Stomach (tissue), 8 donors: ENCODE measurements at regions not wholly inside any gene's neighbourhood (a gene's known extent, or its start where the extent isn't known, plus 50 kb on each side); places are given as distances from the start of the nearest gene placed in this dataset.

Experiments used
- DNase-seq, 2 donors: peaks; one replicate each; pipeline versions ENCODE4 v3.0.0 to v3.0.0-alpha.2; 2013 to 2019
- H3K27ac ChIP-seq, 5 donors: fragments of 200-600 bp in 4 of 5; sonication (generic) in 4 of 5; one replicate each; pipeline ENCODE4 v1.5.1; 2013 to 2019; ENCODE audit warnings: mild to moderate bottlenecking in 1 of 5, moderate library complexity in 1 of 5
- H3K27me3 ChIP-seq, 3 donors: fragments of 200-600 bp; sonication (generic); one replicate each; pipeline ENCODE4 v1.5.1; 2017 to 2019; ENCODE audit warnings: mixed run types in 1 of 3
- H3K36me3 ChIP-seq, 4 donors: fragments of 200-600 bp; sonication (generic); 1 replicate in 3 of 4; 2 replicates in 1 of 4; pipeline ENCODE4 v1.5.1; 2016 to 2019
- H3K4me1 ChIP-seq, 4 donors: fragments of 200-600 bp; sonication (generic); one replicate each; pipeline ENCODE4 v1.5.1; 2016 to 2019
- H3K4me3 ChIP-seq, 4 donors: fragments of 200-600 bp; sonication (generic) in 3 of 4; one replicate each; pipeline ENCODE4 v1.5.1; 2016 to 2019; ENCODE audit warnings: mild to moderate bottlenecking in 1 of 4
- H3K9me3 ChIP-seq, 4 donors: fragments of 200-600 bp; sonication (generic); one replicate each; pipeline ENCODE4 v1.5.1; 2016 to 2019
- CTCF ChIP-seq, 7 experiments: fragments of 450-650 bp in 4 of 7; fragments of 200-600 bp in 3 of 7; sonication (generic) in 3 of 7; IDR thresholded peaks; one replicate each; pipeline ENCODE4 v1.5.1; 2016 to 2019; ENCODE audit warnings: antibody characterized with exemption in 7 of 7, control low read depth in 2 of 7, mild to moderate bottlenecking in 1 of 7
- EP300 ChIP-seq: sonication (generic); formaldehyde crosslinking; IDR thresholded peaks from one replicate; pipeline ENCODE4 v1.6.1; 2017; ENCODE audit warnings: antibody characterized with exemption
- POLR2A ChIP-seq, 4 donors: fragments of 450-650 bp; IDR thresholded peaks; one replicate each; pipeline ENCODE4 v1.6.1; 2016; ENCODE audit warnings: antibody characterized with exemption in 4 of 4, control low read depth in 2 of 4, mild to moderate bottlenecking in 1 of 4, moderate library complexity in 1 of 4
- POLR2AphosphoS5 ChIP-seq, 3 donors: sonication (generic); formaldehyde crosslinking; IDR thresholded peaks; one replicate each; pipeline ENCODE4 v1.6.1; 2016; ENCODE audit warnings: antibody characterized with exemption in 3 of 3
- WGBS, 5 donors: extraction: QIAGEN DNeasy Blood & Tissue Kit in 3 of 5; methylation state at CpG; one replicate each; pipeline versions ENCODE4 v1.1.5 to v1.1.7; 2013 to 2018; 5-methylcytosine and 5-hydroxymethylcytosine counted together
- intact Hi-C: fragments of 100-400 bp; cut with DNase I; formaldehyde crosslinking; loops from one replicate; pipeline ENCODE4 v1.15.1; 2023; ENCODE audit warnings: low total_unique reads
- donor health status: healthy with polysubstance abuse.
- donor health status: Bipolar disorder and iron deficiency.
- donor health status: healthy.

DNA sequence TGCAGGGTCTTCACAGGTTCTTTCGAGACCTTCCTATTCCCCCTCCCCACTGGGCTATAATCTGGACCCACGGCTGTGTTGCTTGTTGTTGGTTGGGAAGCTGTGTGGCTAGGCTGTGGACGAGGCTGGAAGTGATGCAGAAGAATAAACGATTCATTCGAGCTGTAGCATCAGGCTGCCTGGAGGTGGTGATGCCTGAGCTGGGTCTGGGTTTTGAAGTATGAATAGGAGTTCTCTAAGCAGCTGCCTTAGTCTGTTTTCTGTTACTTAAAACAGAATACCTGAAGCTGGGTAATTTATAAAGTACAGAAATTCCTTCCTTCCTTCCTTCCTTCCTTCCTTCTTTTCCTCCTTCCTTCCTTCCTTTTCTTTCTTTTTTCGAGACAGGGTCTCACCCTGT lies 126.5 kb upstream of the ZEB1 start:
- no peak for DNase-seq
- TF ChIP-seq CTCF (IDR thresholded peaks at IDR 0.05): no peak
- TF ChIP-seq POLR2AphosphoS5 (IDR thresholded peaks at IDR 0.05): no peak
- no peak for TF ChIP-seq EP300
- no peak for TF ChIP-seq POLR2A (IDR thresholded peaks at IDR 0.05)
- H3K4me3 ChIP-seq: no peak overlapping the region
- WGBS, 5 donors: 74 to 84% (median 81%) methylated on average over 6 of the region's 6 CpGs
- no peak overlapping the region for H3K27ac ChIP-seq
- H3K36me3 ChIP-seq: no peaks in the 10 kb centered on the region
- H3K27me3 ChIP-seq: no peaks in the 10 kb centered on the region
- intact Hi-C loops: no loop called here
- H3K9me3 ChIP-seq: peaks cover 0 to 4% (median 0%) of the 10 kb centered on the region in 4 donors
- H3K4me1 ChIP-seq: no peaks in the 10 kb centered on the region

GRCh38 chr10:31194986-31195385 lies 124.0 kb upstream of the ZEB1 start:
- intact Hi-C loops: no loop called here
- H3K27me3 ChIP-seq: no peaks in the 10 kb centered on the region
- H3K36me3 ChIP-seq: no peaks in the 10 kb centered on the region
- WGBS, 5 donors: 40 to 68% (median 58%) methylated on average over 4 of the region's 4 CpGs
- H3K9me3 ChIP-seq: peaks cover 0 to 4% (median 0%) of the 10 kb centered on the region in 4 donors
- no peak overlapping the region for H3K27ac ChIP-seq
- H3K4me1 ChIP-seq: no peaks in the 10 kb centered on the region
- no peak overlapping the region for H3K4me3 ChIP-seq
- DNase-seq: no peak
- TF ChIP-seq EP300 (no peak), POLR2A (IDR thresholded peaks at IDR 0.05) (no peak), CTCF (IDR thresholded peaks at IDR 0.05) (no peak)

GRCh38 chr10:31197886-31198285 lies 121.1 kb upstream of the ZEB1 start:
- TF ChIP-seq EP300: no peak
- no peak for TF ChIP-seq POLR2A (IDR thresholded peaks at IDR 0.05)
- TF ChIP-seq CTCF (IDR thresholded peaks at IDR 0.05): no peak
- no peak for TF ChIP-seq POLR2AphosphoS5 (IDR thresholded peaks at IDR 0.05)

GRCh38 chr10:31204090-31204489 lies 114.9 kb upstream of the ZEB1 start:
- Histone ChIP-seq H3K36me3 (no peaks in the 10 kb centered on the region), H3K27me3 (no peaks in the 10 kb centered on the region), H3K4me1 (no peaks in the 10 kb centered on the region), H3K9me3 (no peaks in the 10 kb centered on the region), H3K4me3 (no peak overlapping the region), H3K27ac (no peak overlapping the region)
- peak in 1 of 2 donors; percentile 64 for DNase-seq
- 64 to 80% (median 70%) methylated on average over 4 of the region's 4 CpGs for WGBS, 5 donors
- TF ChIP-seq EP300 (no peak), CTCF (IDR thresholded peaks at IDR 0.05) (no peak), POLR2A (IDR thresholded peaks at IDR 0.05) (no peak), POLR2AphosphoS5 (IDR thresholded peaks at IDR 0.05) (no peak)
- intact Hi-C loops: no loop called here

More at GRCh38 chr10:31197886-31198285, 121.1 kb upstream of the ZEB1 start:
- no peaks in the 10 kb centered on the region for H3K27me3 ChIP-seq
- intact Hi-C loops: no loop called here
- 65 to 84% (median 76%) methylated on average over 5 of the region's 5 CpGs for WGBS, 5 donors
- H3K27ac ChIP-seq: no peak overlapping the region
- H3K9me3 ChIP-seq: no peaks in the 10 kb centered on the region
- no peaks in the 10 kb centered on the region for H3K4me1 ChIP-seq
- no peak overlapping the region for H3K4me3 ChIP-seq
- DNase-seq: no peak
- no peaks in the 10 kb centered on the region for H3K36me3 ChIP-seq
